ENCODE measurements at regions not wholly inside any gene's neighbourhood (a gene's known extent, or its start where the extent isn't known, plus 50 kb on each side); places are given as distances from the start of the nearest gene placed in this dataset.

- DNase-seq, result no peak
Measured at GRCh38 chr10:1847361-1847760, 110.0 kb upstream of the ADARB2 start.

- no peak for DNase-seq
Measured at GRCh38 chr10:1846032-1846431, 108.7 kb upstream of the ADARB2 start.

- DNase-seq, result no peak
Measured at GRCh38 chr10:1841759-1842158, 104.4 kb upstream of the ADARB2 start.

- DNase-seq, result no peak
Measured at GRCh38 chr10:1829712-1830111, 92.4 kb upstream of the ADARB2 start.

GRCh38 chr10:1824928-1825327 lies 87.6 kb upstream of the ADARB2 start:
- no peak for DNase-seq

GRCh38 chr10:1814556-1814955 lies 77.2 kb upstream of the ADARB2 start:
- DNase-seq, result no peak

- DNase-seq, result peak; percentile 41
Measured at GRCh38 chr10:1809139-1809741, 71.9 kb upstream of the ADARB2 start.

GRCh38 chr10:1807924-1808323 lies 70.6 kb upstream of the ADARB2 start:
- no peak for DNase-seq

GRCh38 chr10:1807196-1807595 lies 69.9 kb upstream of the ADARB2 start:
- DNase-seq, result no peak

- no peak for DNase-seq
Measured at GRCh38 chr10:1802413-1802812, 65.1 kb upstream of the ADARB2 start.

- DNase-seq, result no peak
Measured at GRCh38 chr10:1788401-1788800, 51.1 kb upstream of the ADARB2 start.

Measured in activated CD4-positive, CD25-positive, alpha-beta regulatory T cell treated with anti-CD3 and anti-CD28 coated beads, Interleukin-2, amount 50 U/mL, for 72 hours (primary cell).